ENCODE measurements at regions not wholly inside any gene's neighbourhood (a gene's known extent, or its start where the extent isn't known, plus 50 kb on each side); places are given as distances from the start of the nearest gene placed in this dataset.
"Not testable (repeated sequence)": the region's sequence is repeated elsewhere in the genome, so short reads cannot be mapped to it uniquely, and the experiment has no call there.

- TF ChIP-seq EZH2 (IDR thresholded peaks at IDR 0.05; ENCODE audit: insufficient read depth, poor library complexity, severe bottlenecking); EZH2phosphoT487 (IDR thresholded peaks at IDR 0.05; ENCODE audit: insufficient read depth, low read depth): not testable (repeated sequence)
Measured at GRCh38 chr18:14378376-14378775, 165.0 kb downstream of the POTEC start.

Data from GM23248 (cell line).